ENCODE measurements at regions not wholly inside any gene's neighbourhood (a gene's known extent, or its start where the extent isn't known, plus 50 kb on each side); places are given as distances from the start of the nearest gene placed in this dataset.

DNA sequence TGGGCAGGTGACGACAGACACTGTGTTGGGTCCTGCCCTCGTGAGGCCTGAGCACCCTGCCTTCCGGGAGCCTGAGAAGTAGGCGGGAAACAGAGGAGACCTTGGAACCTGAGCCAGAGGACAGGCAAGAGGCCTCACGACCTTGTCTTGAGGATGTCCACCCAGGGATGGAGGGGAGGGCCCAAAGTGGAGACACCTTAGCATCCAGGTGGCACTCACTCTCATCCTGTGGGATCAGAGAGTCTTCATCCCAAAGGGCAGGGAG lies 347.2 kb downstream of the NPHP4 start:
- H3K4me2 ChIP-seq (ENCODE audit: extremely low read depth, insufficient read depth, low read length), result no peak overlapping the region
- TF ChIP-seq EZH2 (IDR thresholded peaks at IDR 0.05; ENCODE audit: low read length, missing control alignments), result no peak
- TF ChIP-seq, protein P1, sequence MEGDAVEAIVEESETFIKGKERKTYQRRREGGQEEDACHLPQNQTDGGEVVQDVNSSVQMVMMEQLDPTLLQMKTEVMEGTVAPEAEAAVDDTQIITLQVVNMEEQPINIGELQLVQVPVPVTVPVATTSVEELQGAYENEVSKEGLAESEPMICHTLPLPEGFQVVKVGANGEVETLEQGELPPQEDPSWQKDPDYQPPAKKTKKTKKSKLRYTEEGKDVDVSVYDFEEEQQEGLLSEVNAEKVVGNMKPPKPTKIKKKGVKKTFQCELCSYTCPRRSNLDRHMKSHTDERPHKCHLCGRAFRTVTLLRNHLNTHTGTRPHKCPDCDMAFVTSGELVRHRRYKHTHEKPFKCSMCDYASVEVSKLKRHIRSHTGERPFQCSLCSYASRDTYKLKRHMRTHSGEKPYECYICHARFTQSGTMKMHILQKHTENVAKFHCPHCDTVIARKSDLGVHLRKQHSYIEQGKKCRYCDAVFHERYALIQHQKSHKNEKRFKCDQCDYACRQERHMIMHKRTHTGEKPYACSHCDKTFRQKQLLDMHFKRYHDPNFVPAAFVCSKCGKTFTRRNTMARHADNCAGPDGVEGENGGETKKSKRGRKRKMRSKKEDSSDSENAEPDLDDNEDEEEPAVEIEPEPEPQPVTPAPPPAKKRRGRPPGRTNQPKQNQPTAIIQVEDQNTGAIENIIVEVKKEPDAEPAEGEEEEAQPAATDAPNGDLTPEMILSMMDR (conservative IDR thresholded peaks at IDR 0.05 in 1 of 2, IDR thresholded peaks at IDR 0.05 in 1 of 2; ENCODE audit: low read depth in 1 of 2, low read length in 2 of 2), result no peak
- no peak for DNase-seq (ENCODE audit: low read depth in 2 of 2)
- no peak overlapping the region for H3K4me3 ChIP-seq (replicated peaks in 1 of 4; ENCODE audit: control extremely low read depth in 1 of 4, insufficient read depth in 1 of 4, low read depth in 3 of 4, low read length in 4 of 4)
- no peaks in the 10 kb centered on the region for H3K9me3 ChIP-seq (ENCODE audit: control insufficient read depth, insufficient read depth, low read depth, low read length)
- no peaks in the 10 kb centered on the region for H3K4me1 ChIP-seq (ENCODE audit: control insufficient read depth, extremely low read depth, insufficient read depth, low read length)
- H3K9ac ChIP-seq (ENCODE audit: insufficient read depth, low read length), result no peak overlapping the region
- no peaks in the 10 kb centered on the region for H3K27me3 ChIP-seq (ENCODE audit: control insufficient read depth, insufficient read depth, low read length)
- no peaks in the 10 kb centered on the region for H3K36me3 ChIP-seq (ENCODE audit: control insufficient read depth, insufficient read depth, low read length)
- no peaks in the 10 kb centered on the region for H4K20me1 ChIP-seq (ENCODE audit: control insufficient read depth, extremely low read depth, insufficient read depth, low read length)
- H3K27ac ChIP-seq (ENCODE audit: insufficient read depth, low read length), result no peak overlapping the region
- no peaks in the 10 kb centered on the region for H3K79me2 ChIP-seq (ENCODE audit: control insufficient read depth, insufficient read depth, low read length)
- no peak overlapping the region for H2AFZ ChIP-seq (ENCODE audit: low read length)

GRCh38 chr1:5644281-5645134 lies 347.7 kb downstream of the NPHP4 start:
- no peak for DNase-seq (ENCODE audit: low read depth in 2 of 2)
- no peaks in the 10 kb centered on the region for H4K20me1 ChIP-seq (ENCODE audit: control insufficient read depth, extremely low read depth, insufficient read depth, low read length)
- H3K9ac ChIP-seq (ENCODE audit: insufficient read depth, low read length), result no peak overlapping the region
- no peaks in the 10 kb centered on the region for H3K79me2 ChIP-seq (ENCODE audit: control insufficient read depth, insufficient read depth, low read length)
- H3K27ac ChIP-seq (ENCODE audit: insufficient read depth, low read length), result no peak overlapping the region
- TF ChIP-seq, protein P1 (conservative IDR thresholded peaks at IDR 0.05 in 1 of 2, IDR thresholded peaks at IDR 0.05 in 1 of 2; ENCODE audit: low read depth in 1 of 2, low read length in 2 of 2), result no peak
- no peak for TF ChIP-seq EZH2 (IDR thresholded peaks at IDR 0.05; ENCODE audit: low read length, missing control alignments)
- H2AFZ ChIP-seq (ENCODE audit: low read length), result no peak overlapping the region
- H3K4me3 ChIP-seq (replicated peaks in 1 of 4; ENCODE audit: control extremely low read depth in 1 of 4, insufficient read depth in 1 of 4, low read depth in 3 of 4, low read length in 4 of 4), result no peak overlapping the region
- H3K4me2 ChIP-seq (ENCODE audit: extremely low read depth, insufficient read depth, low read length), result no peak overlapping the region
- no peaks in the 10 kb centered on the region for H3K4me1 ChIP-seq (ENCODE audit: control insufficient read depth, extremely low read depth, insufficient read depth, low read length)
- H3K36me3 ChIP-seq (ENCODE audit: control insufficient read depth, insufficient read depth, low read length), result no peaks in the 10 kb centered on the region
- H3K27me3 ChIP-seq (ENCODE audit: control insufficient read depth, insufficient read depth, low read length), result no peaks in the 10 kb centered on the region
- no peaks in the 10 kb centered on the region for H3K9me3 ChIP-seq (ENCODE audit: control insufficient read depth, insufficient read depth, low read depth, low read length)

DNA sequence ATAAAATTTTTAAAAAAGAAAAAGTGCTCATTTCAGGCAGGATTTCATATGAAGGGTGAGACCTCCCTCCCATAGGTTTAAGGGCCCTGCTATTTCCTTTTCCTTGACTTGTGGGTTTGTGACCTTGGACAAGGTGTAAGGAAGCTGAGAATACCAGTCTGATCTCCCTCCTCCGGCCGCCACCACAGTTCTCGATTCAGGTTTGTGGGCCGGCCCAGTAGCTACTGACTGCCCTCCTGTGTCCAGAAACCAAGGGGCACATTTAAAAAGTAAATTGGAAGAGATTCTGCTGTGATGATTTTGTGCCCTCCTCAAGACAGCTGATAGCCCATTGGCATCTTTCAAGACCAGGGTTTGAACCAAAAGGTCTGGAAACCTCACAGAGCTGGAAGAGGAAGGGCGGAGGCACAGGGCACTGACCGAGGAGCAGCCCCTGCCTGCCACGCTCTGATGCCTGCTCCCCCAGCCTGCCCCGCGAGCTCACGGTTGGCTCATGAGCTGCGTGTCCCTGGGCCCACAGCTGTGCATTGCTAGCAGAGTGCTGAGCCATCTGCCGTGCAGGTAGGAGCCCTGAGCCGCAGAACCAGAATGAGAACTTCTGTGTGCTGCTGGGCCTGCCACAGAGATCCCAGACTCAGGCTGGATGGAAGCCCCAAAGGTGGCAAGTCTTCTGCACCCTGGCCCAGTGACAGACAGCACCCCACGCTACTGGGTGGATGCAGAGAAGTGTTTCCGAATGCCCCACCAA lies 348.7 kb downstream of the NPHP4 start:
- Histone ChIP-seq H3K9me3 (ENCODE audit: control insufficient read depth, insufficient read depth, low read depth, low read length) (no peaks in the 10 kb centered on the region), H3K9ac (ENCODE audit: insufficient read depth, low read length) (no peak overlapping the region), H3K4me2 (ENCODE audit: extremely low read depth, insufficient read depth, low read length) (no peak overlapping the region), H2AFZ (ENCODE audit: low read length) (no peak overlapping the region), H4K20me1 (ENCODE audit: control insufficient read depth, extremely low read depth, insufficient read depth, low read length) (no peaks in the 10 kb centered on the region), H3K79me2 (ENCODE audit: control insufficient read depth, insufficient read depth, low read length) (no peaks in the 10 kb centered on the region), H3K4me3 (replicated peaks in 1 of 4; ENCODE audit: control extremely low read depth in 1 of 4, insufficient read depth in 1 of 4, low read depth in 3 of 4, low read length in 4 of 4) (no peak overlapping the region), H3K36me3 (ENCODE audit: control insufficient read depth, insufficient read depth, low read length) (no peaks in the 10 kb centered on the region), H3K27ac (ENCODE audit: insufficient read depth, low read length) (no peak overlapping the region), H3K4me1 (ENCODE audit: control insufficient read depth, extremely low read depth, insufficient read depth, low read length) (no peaks in the 10 kb centered on the region), H3K27me3 (ENCODE audit: control insufficient read depth, insufficient read depth, low read length) (no peaks in the 10 kb centered on the region)
- DNase-seq (ENCODE audit: low read depth in 2 of 2), result no peak
- TF ChIP-seq, protein P1 (conservative IDR thresholded peaks at IDR 0.05 in 1 of 2, IDR thresholded peaks at IDR 0.05 in 1 of 2; ENCODE audit: low read depth in 1 of 2, low read length in 2 of 2), result no peak
- no peak for TF ChIP-seq EZH2 (IDR thresholded peaks at IDR 0.05; ENCODE audit: low read length, missing control alignments)

Data from fibroblast of lung (primary cell).